Endothelial cell of umbilical vein (primary cell): ENCODE measurements at regions not wholly inside any gene's neighbourhood (a gene's known extent, or its start where the extent isn't known, plus 50 kb on each side); places are given as distances from the start of the nearest gene placed in this dataset.

Source experiments
- BruUV-seq: library from RNA; stranded (reverse); fragments of 400-500 nt; replicated peaks from 2 replicates; lab custom pipeline; 2021; lab: Mats Ljungman, UMichigan
- CTCF ChIA-PET: fragments of 300-600, 350-600 bp; sonication (Branson Sonifier 250); formaldehyde crosslinking; loops from one replicate; lab custom pipeline; 2021; ENCODE audit warnings: antibody characterized with exemption, inconsistent platforms; lab: Charles Lee
- POLR2A ChIA-PET: fragments of 300-600, 350-600 bp; sonication (Branson Sonifier 250); formaldehyde crosslinking; loops from one replicate; lab custom pipeline; 2021; ENCODE audit warnings: antibody characterized with exemption, inconsistent platforms; lab: Charles Lee
- DNase-seq: peaks from one replicate; pipeline ENCODE4 v3.0.0-alpha.2; 2011; ENCODE audit warnings: low read depth, low spot score
- FAIRE-seq: peaks from 2 replicates; lab custom pipeline; 2011; peaks lifted over from hg19 to GRCh38; lab: Jason Lieb, UNC
- H2AFZ ChIP-seq: 2 replicates; pipeline ENCODE4 v1.6.0; 2012; ENCODE audit warnings: low read depth, low read length, control low read depth, inconsistent platforms
- H3K27ac ChIP-seq: 2 replicates; pipeline ENCODE4 v1.5.1; 2011; ENCODE audit warnings: low read depth, mild to moderate bottlenecking, control low read depth, low read length, moderate library complexity; ENCODE audit not compliant: insufficient read depth
- H3K27me3 ChIP-seq, 2 experiments: 2 replicates each; pipeline versions ENCODE4 v1.6.0 to v1.6.1; 2011; ENCODE audit warnings: low read length in 2 of 2, mixed read lengths in 1 of 2; ENCODE audit not compliant: control insufficient read depth in 2 of 2, insufficient read depth in 2 of 2
- H3K36me3 ChIP-seq, 2 experiments: 2 replicates in 1 of 2; 3 replicates in 1 of 2; pipeline ENCODE4 v1.5.1; 2011; ENCODE audit warnings: low read length in 2 of 2, mild to moderate bottlenecking in 1 of 2, moderate library complexity in 1 of 2; ENCODE audit not compliant: control insufficient read depth in 2 of 2, insufficient read depth in 2 of 2; ENCODE audit errors: extremely low read depth in 1 of 2
- H3K4me1 ChIP-seq: 3 replicates; pipeline ENCODE4 v1.5.1; 2011; ENCODE audit warnings: mild to moderate bottlenecking, low read length; ENCODE audit not compliant: control insufficient read depth, insufficient read depth; ENCODE audit errors: extremely low read depth
- H3K4me2 ChIP-seq: 2 replicates; pipeline ENCODE4 v1.6.1; 2011; ENCODE audit warnings: low read length, control low read depth, mixed read lengths; ENCODE audit not compliant: insufficient read depth
- H3K4me3 ChIP-seq, 3 experiments: fragments of 200-600 bp in 1 of 3; sonication (generic), shearing (Covaris generic) in 1 of 3; replicated peaks in 1 of 3; 2 replicates each; pipeline ENCODE4 v1.5.1; 2011 to 2016; ENCODE audit warnings: control low read depth in 3 of 3, low read length in 3 of 3, mild to moderate bottlenecking in 2 of 3, inconsistent platforms in 1 of 3, low read depth in 1 of 3, moderate library complexity in 1 of 3; ENCODE audit not compliant: insufficient read depth in 1 of 3
- H3K79me2 ChIP-seq: 2 replicates; pipeline ENCODE4 v1.6.0; 2012; ENCODE audit warnings: low read length, inconsistent platforms; ENCODE audit not compliant: control insufficient read depth, insufficient read depth
- H3K9ac ChIP-seq: replicated peaks from 2 replicates; pipeline ENCODE3; 2011; ENCODE audit warnings: low read length, control low read depth; ENCODE audit not compliant: insufficient read depth; ENCODE audit errors: extremely low read depth
- H3K9me1 ChIP-seq: replicated peaks from 3 replicates; pipeline ENCODE4 v1.6.0; 2011; ENCODE audit warnings: mild to moderate bottlenecking, low read length; ENCODE audit not compliant: control insufficient read depth, insufficient read depth; ENCODE audit errors: extremely low read depth
- H3K9me3 ChIP-seq: replicated peaks from 2 replicates; pipeline ENCODE4 v1.5.1; 2012; ENCODE audit warnings: low read length, inconsistent platforms; ENCODE audit not compliant: control insufficient read depth, insufficient read depth
- H4K20me1 ChIP-seq: replicated peaks from 2 replicates; pipeline ENCODE3; 2011; ENCODE audit warnings: mild to moderate bottlenecking, low read length; ENCODE audit not compliant: control insufficient read depth, insufficient read depth; ENCODE audit errors: extremely low read depth
- CTCF ChIP-seq, 2 donors: IDR thresholded peaks; 1 replicate in 1 of 2; 2 replicates in 1 of 2; pipeline ENCODE4 v1.5.1; 2011; ENCODE audit warnings: low read length in 2 of 2, mild to moderate bottlenecking in 2 of 2, moderate library complexity in 2 of 2, control low read depth in 1 of 2, inconsistent platforms in 1 of 2, low read depth in 1 of 2; ENCODE audit not compliant: insufficient read depth in 1 of 2; ENCODE audit errors: extremely low read depth in 1 of 2
- EZH2 ChIP-seq: IDR thresholded peaks from 2 replicates; pipeline ENCODE4 v1.6.1; 2012; ENCODE audit warnings: borderline replicate concordance, low read depth, mild to moderate bottlenecking, moderate library complexity, low read length, inconsistent platforms; ENCODE audit not compliant: severe bottlenecking
- FOS ChIP-seq: IDR thresholded peaks from 2 replicates; pipeline ENCODE4 v1.6.1; 2011; ENCODE audit warnings: mild to moderate bottlenecking, low read length, moderate library complexity, borderline replicate concordance; ENCODE audit not compliant: insufficient read depth
- GATA2 ChIP-seq: IDR thresholded peaks from 2 replicates; pipeline ENCODE4 v1.7.0; 2011; ENCODE audit warnings: low read depth, mild to moderate bottlenecking, moderate library complexity, mixed read lengths, low read length; ENCODE audit not compliant: insufficient read length, insufficient read depth
- JUN ChIP-seq: IDR thresholded peaks from 2 replicates; pipeline ENCODE4 v1.6.1; 2011; ENCODE audit warnings: borderline replicate concordance, low read depth; ENCODE audit not compliant: insufficient read length, insufficient read depth
- MAX ChIP-seq: IDR thresholded peaks from 2 replicates; pipeline ENCODE4 v1.6.1; 2011; ENCODE audit not compliant: insufficient read depth, insufficient read length
- MYC ChIP-seq: IDR thresholded peaks from one replicate; pipeline ENCODE4 v1.6.1; 2011; ENCODE audit warnings: mild to moderate bottlenecking, low read depth, low read length
- POLR2A ChIP-seq: IDR thresholded peaks from 2 replicates; pipeline ENCODE4 v1.6.1; 2012; ENCODE audit warnings: low read depth, mild to moderate bottlenecking, control low read depth, low read length
- POLR2AphosphoS5 ChIP-seq: IDR thresholded peaks from 2 replicates; pipeline ENCODE4 v1.6.1; 2012; ENCODE audit warnings: low read depth, mild to moderate bottlenecking, control low read depth, low read length, moderate library complexity; ENCODE audit not compliant: insufficient read depth
- dilution Hi-C: fragments of 300-500 bp; cut with MboI; formaldehyde crosslinking; loops from one replicate; pipeline ENCODE4 v1.15.0; 2019; ENCODE audit warnings: low sequenced_read_pairs; ENCODE audit not compliant: extremely low pct_ligation_motif_present
- intact Hi-C: fragments of 100-400 bp; cut with micrococcal nuclease; formaldehyde crosslinking; loops from one replicate; pipeline ENCODE4 v1.10.0; 2022

- no peak overlapping the region for H3K9ac ChIP-seq
- CTCF ChIA-PET: no interaction called here
Observed at GRCh38 chr10:118207470-118208007, 134.6 kb downstream of the FAM204A start.

More at GRCh38 chr10:118207470-118208007, 134.6 kb downstream of the FAM204A start:
- no peaks in the 10 kb centered on the region for H3K9me3 ChIP-seq
- DNase-seq: no peak
- H3K79me2 ChIP-seq: no peaks in the 10 kb centered on the region
- H3K27ac ChIP-seq: no peak overlapping the region
- no peaks in the 10 kb centered on the region for H4K20me1 ChIP-seq
- dilution Hi-C loops (no loop called here), intact Hi-C loops (no loop called here)
- no peaks in the 10 kb centered on the region for H3K27me3 ChIP-seq
- TF ChIP-seq MAX: no peak
- no peak for TF ChIP-seq EZH2
- no peak for TF ChIP-seq CTCF (IDR thresholded peaks at IDR 0.05; ENCODE audit: extremely low read depth in 1 of 2, insufficient read depth in 1 of 2, low read depth in 1 of 2, low read length in 2 of 2)
- no peak for TF ChIP-seq FOS
- no peak for TF ChIP-seq POLR2A
- TF ChIP-seq POLR2AphosphoS5: no peak
- TF ChIP-seq JUN: no peak
- TF ChIP-seq GATA2: no peak
- no peak for TF ChIP-seq MYC
- POLR2A ChIA-PET: no interaction called here
- no peaks in the 10 kb centered on the region for H3K36me3 ChIP-seq
- no peak for FAIRE-seq
- H2AFZ ChIP-seq: no peak overlapping the region
- H3K4me2 ChIP-seq: no peak overlapping the region
- no peaks in the 10 kb centered on the region for H3K9me1 ChIP-seq
- no peak overlapping the region for H3K4me3 ChIP-seq
- no peaks in the 10 kb centered on the region for H3K4me1 ChIP-seq
- no TSS peak for BruUV-seq
